Endothelial cell of umbilical vein (primary cell): ENCODE measurements at regions not wholly inside any gene's neighbourhood (a gene's known extent, or its start where the extent isn't known, plus 50 kb on each side); places are given as distances from the start of the nearest gene placed in this dataset.

Experiments used
- BruUV-seq: library from RNA; stranded (reverse); fragments of 400-500 nt; replicated peaks from 2 replicates; lab custom pipeline; 2021; lab: Mats Ljungman, UMichigan
- CTCF ChIA-PET: fragments of 300-600, 350-600 bp; sonication (Branson Sonifier 250); formaldehyde crosslinking; loops from one replicate; lab custom pipeline; 2021; ENCODE audit warnings: antibody characterized with exemption, inconsistent platforms; lab: Charles Lee
- POLR2A ChIA-PET: fragments of 300-600, 350-600 bp; sonication (Branson Sonifier 250); formaldehyde crosslinking; loops from one replicate; lab custom pipeline; 2021; ENCODE audit warnings: antibody characterized with exemption, inconsistent platforms; lab: Charles Lee
- DNase-seq: peaks from one replicate; pipeline ENCODE4 v3.0.0-alpha.2; 2011; ENCODE audit warnings: low read depth, low spot score
- FAIRE-seq: peaks from 2 replicates; lab custom pipeline; 2011; peaks lifted over from hg19 to GRCh38; lab: Jason Lieb, UNC
- H2AFZ ChIP-seq: 2 replicates; pipeline ENCODE4 v1.6.0; 2012; ENCODE audit warnings: low read depth, low read length, control low read depth, inconsistent platforms
- H3K27ac ChIP-seq: 2 replicates; pipeline ENCODE4 v1.5.1; 2011; ENCODE audit warnings: low read depth, mild to moderate bottlenecking, control low read depth, low read length, moderate library complexity; ENCODE audit not compliant: insufficient read depth
- H3K27me3 ChIP-seq, 2 experiments: 2 replicates each; pipeline versions ENCODE4 v1.6.0 to v1.6.1; 2011; ENCODE audit warnings: low read length in 2 of 2, mixed read lengths in 1 of 2; ENCODE audit not compliant: control insufficient read depth in 2 of 2, insufficient read depth in 2 of 2
- H3K36me3 ChIP-seq, 2 experiments: 2 replicates in 1 of 2; 3 replicates in 1 of 2; pipeline ENCODE4 v1.5.1; 2011; ENCODE audit warnings: low read length in 2 of 2, mild to moderate bottlenecking in 1 of 2, moderate library complexity in 1 of 2; ENCODE audit not compliant: control insufficient read depth in 2 of 2, insufficient read depth in 2 of 2; ENCODE audit errors: extremely low read depth in 1 of 2
- H3K4me1 ChIP-seq: 3 replicates; pipeline ENCODE4 v1.5.1; 2011; ENCODE audit warnings: mild to moderate bottlenecking, low read length; ENCODE audit not compliant: control insufficient read depth, insufficient read depth; ENCODE audit errors: extremely low read depth
- H3K4me2 ChIP-seq: 2 replicates; pipeline ENCODE4 v1.6.1; 2011; ENCODE audit warnings: low read length, control low read depth, mixed read lengths; ENCODE audit not compliant: insufficient read depth
- H3K4me3 ChIP-seq, 3 experiments: fragments of 200-600 bp in 1 of 3; sonication (generic), shearing (Covaris generic) in 1 of 3; replicated peaks in 1 of 3; 2 replicates each; pipeline ENCODE4 v1.5.1; 2011 to 2016; ENCODE audit warnings: control low read depth in 3 of 3, low read length in 3 of 3, mild to moderate bottlenecking in 2 of 3, inconsistent platforms in 1 of 3, low read depth in 1 of 3, moderate library complexity in 1 of 3; ENCODE audit not compliant: insufficient read depth in 1 of 3
- H3K79me2 ChIP-seq: 2 replicates; pipeline ENCODE4 v1.6.0; 2012; ENCODE audit warnings: low read length, inconsistent platforms; ENCODE audit not compliant: control insufficient read depth, insufficient read depth
- H3K9ac ChIP-seq: replicated peaks from 2 replicates; pipeline ENCODE3; 2011; ENCODE audit warnings: low read length, control low read depth; ENCODE audit not compliant: insufficient read depth; ENCODE audit errors: extremely low read depth
- H3K9me1 ChIP-seq: replicated peaks from 3 replicates; pipeline ENCODE4 v1.6.0; 2011; ENCODE audit warnings: mild to moderate bottlenecking, low read length; ENCODE audit not compliant: control insufficient read depth, insufficient read depth; ENCODE audit errors: extremely low read depth
- H3K9me3 ChIP-seq: replicated peaks from 2 replicates; pipeline ENCODE4 v1.5.1; 2012; ENCODE audit warnings: low read length, inconsistent platforms; ENCODE audit not compliant: control insufficient read depth, insufficient read depth
- H4K20me1 ChIP-seq: replicated peaks from 2 replicates; pipeline ENCODE3; 2011; ENCODE audit warnings: mild to moderate bottlenecking, low read length; ENCODE audit not compliant: control insufficient read depth, insufficient read depth; ENCODE audit errors: extremely low read depth
- EZH2 ChIP-seq: IDR thresholded peaks from 2 replicates; pipeline ENCODE4 v1.6.1; 2012; ENCODE audit warnings: borderline replicate concordance, low read depth, mild to moderate bottlenecking, moderate library complexity, low read length, inconsistent platforms; ENCODE audit not compliant: severe bottlenecking
- FOS ChIP-seq: IDR thresholded peaks from 2 replicates; pipeline ENCODE4 v1.6.1; 2011; ENCODE audit warnings: mild to moderate bottlenecking, low read length, moderate library complexity, borderline replicate concordance; ENCODE audit not compliant: insufficient read depth
- GATA2 ChIP-seq: IDR thresholded peaks from 2 replicates; pipeline ENCODE4 v1.7.0; 2011; ENCODE audit warnings: low read depth, mild to moderate bottlenecking, moderate library complexity, mixed read lengths, low read length; ENCODE audit not compliant: insufficient read length, insufficient read depth
- JUN ChIP-seq: IDR thresholded peaks from 2 replicates; pipeline ENCODE4 v1.6.1; 2011; ENCODE audit warnings: borderline replicate concordance, low read depth; ENCODE audit not compliant: insufficient read length, insufficient read depth
- MYC ChIP-seq: IDR thresholded peaks from one replicate; pipeline ENCODE4 v1.6.1; 2011; ENCODE audit warnings: mild to moderate bottlenecking, low read depth, low read length
- POLR2A ChIP-seq: IDR thresholded peaks from 2 replicates; pipeline ENCODE4 v1.6.1; 2012; ENCODE audit warnings: low read depth, mild to moderate bottlenecking, control low read depth, low read length
- POLR2AphosphoS5 ChIP-seq: IDR thresholded peaks from 2 replicates; pipeline ENCODE4 v1.6.1; 2012; ENCODE audit warnings: low read depth, mild to moderate bottlenecking, control low read depth, low read length, moderate library complexity; ENCODE audit not compliant: insufficient read depth
- dilution Hi-C: fragments of 300-500 bp; cut with MboI; formaldehyde crosslinking; loops from one replicate; pipeline ENCODE4 v1.15.0; 2019; ENCODE audit warnings: low sequenced_read_pairs; ENCODE audit not compliant: extremely low pct_ligation_motif_present
- intact Hi-C: fragments of 100-400 bp; cut with micrococcal nuclease; formaldehyde crosslinking; loops from one replicate; pipeline ENCODE4 v1.10.0; 2022
- TF ChIP-seq, protein P1 (sequence below), 2 donors: IDR thresholded peaks; 1 replicate in 1 of 2; 2 replicates in 1 of 2; pipeline ENCODE4 v1.5.1; 2011; ENCODE audit warnings: low read length in 2 of 2, mild to moderate bottlenecking in 2 of 2, moderate library complexity in 2 of 2, control low read depth in 1 of 2, inconsistent platforms in 1 of 2, low read depth in 1 of 2; ENCODE audit not compliant: insufficient read depth in 1 of 2; ENCODE audit errors: extremely low read depth in 1 of 2
- TF ChIP-seq, protein P2 (sequence below): IDR thresholded peaks from 2 replicates; pipeline ENCODE4 v1.6.1; 2011; ENCODE audit not compliant: insufficient read depth, insufficient read length

DNA sequence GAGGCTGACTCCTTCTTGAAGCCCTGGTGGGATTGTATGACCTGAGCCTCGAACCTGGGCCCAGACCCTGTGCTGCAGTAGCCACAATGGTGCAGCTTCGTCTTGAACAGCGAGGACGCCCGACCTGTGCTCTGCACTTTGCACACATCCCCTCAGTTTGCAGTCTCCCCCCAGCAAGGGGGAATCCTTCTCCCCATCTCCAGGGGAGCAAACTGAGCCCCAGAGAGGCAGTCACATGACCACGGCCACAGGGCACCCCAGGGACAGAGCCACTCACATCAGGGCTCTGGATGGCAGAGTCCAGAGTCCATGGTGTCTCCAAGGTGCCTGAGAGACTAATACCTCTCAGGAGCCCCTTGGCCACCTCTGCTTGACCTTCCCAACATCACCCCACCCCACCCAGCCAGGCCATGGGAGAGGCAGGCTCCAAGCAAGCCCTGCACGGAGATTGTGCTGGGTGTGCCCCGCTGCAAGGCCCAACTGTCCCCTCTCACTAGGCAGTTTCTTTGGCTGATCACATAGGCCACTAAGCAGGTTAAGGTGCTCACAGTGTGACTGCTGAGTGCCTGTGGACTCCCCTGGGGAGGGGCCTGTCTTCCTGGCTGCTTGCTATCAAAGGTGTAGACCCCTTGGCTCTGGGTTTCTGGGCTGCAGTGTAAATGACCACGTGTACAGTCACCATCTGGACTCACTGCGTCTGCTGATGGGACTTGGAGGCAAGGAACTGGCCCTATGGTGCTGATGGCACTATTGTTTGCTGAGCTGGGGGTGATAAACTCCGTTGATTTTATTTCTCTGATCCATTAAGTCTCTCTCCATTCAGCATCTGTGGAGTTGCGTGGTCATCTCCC lies 398.1 kb downstream of the MATN1 start:
- Histone ChIP-seq H4K20me1 (no peaks in the 10 kb centered on the region), H2AFZ (no peak overlapping the region), H3K36me3 (no peaks in the 10 kb centered on the region), H3K4me2 (no peak overlapping the region), H3K4me3 (no peak overlapping the region), H3K4me1 (no peaks in the 10 kb centered on the region), H3K9me3 (no peaks in the 10 kb centered on the region), H3K79me2 (no peaks in the 10 kb centered on the region), H3K9ac (no peak overlapping the region), H3K27ac (no peak overlapping the region), H3K9me1 (no peaks in the 10 kb centered on the region), H3K27me3 (no peaks in the 10 kb centered on the region)
- TF ChIP-seq JUN (no peak), GATA2 (no peak), POLR2A (no peak), MYC (no peak), POLR2AphosphoS5 (no peak), EZH2 (no peak), FOS (no peak)
- TF ChIP-seq, protein P1, sequence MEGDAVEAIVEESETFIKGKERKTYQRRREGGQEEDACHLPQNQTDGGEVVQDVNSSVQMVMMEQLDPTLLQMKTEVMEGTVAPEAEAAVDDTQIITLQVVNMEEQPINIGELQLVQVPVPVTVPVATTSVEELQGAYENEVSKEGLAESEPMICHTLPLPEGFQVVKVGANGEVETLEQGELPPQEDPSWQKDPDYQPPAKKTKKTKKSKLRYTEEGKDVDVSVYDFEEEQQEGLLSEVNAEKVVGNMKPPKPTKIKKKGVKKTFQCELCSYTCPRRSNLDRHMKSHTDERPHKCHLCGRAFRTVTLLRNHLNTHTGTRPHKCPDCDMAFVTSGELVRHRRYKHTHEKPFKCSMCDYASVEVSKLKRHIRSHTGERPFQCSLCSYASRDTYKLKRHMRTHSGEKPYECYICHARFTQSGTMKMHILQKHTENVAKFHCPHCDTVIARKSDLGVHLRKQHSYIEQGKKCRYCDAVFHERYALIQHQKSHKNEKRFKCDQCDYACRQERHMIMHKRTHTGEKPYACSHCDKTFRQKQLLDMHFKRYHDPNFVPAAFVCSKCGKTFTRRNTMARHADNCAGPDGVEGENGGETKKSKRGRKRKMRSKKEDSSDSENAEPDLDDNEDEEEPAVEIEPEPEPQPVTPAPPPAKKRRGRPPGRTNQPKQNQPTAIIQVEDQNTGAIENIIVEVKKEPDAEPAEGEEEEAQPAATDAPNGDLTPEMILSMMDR (IDR thresholded peaks at IDR 0.05; ENCODE audit: extremely low read depth in 1 of 2, insufficient read depth in 1 of 2, low read depth in 1 of 2, low read length in 2 of 2): no peak
- TF ChIP-seq, protein P2, sequence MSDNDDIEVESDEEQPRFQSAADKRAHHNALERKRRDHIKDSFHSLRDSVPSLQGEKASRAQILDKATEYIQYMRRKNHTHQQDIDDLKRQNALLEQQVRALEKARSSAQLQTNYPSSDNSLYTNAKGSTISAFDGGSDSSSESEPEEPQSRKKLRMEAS: no peak
- dilution Hi-C loops: no loop called here
- POLR2A ChIA-PET: no interaction called here
- FAIRE-seq (no peak), DNase-seq (no peak)
- no TSS peak for BruUV-seq
- intact Hi-C loops: no loop called here
- CTCF ChIA-PET: no interaction called here
